ENCODE measurements at regions not wholly inside any gene's neighbourhood (a gene's known extent, or its start where the extent isn't known, plus 50 kb on each side); places are given as distances from the start of the nearest gene placed in this dataset.
"Not testable (repeated sequence)": the region's sequence is repeated elsewhere in the genome, so short reads cannot be mapped to it uniquely, and the experiment has no call there.

- no peak for DNase-seq (ENCODE audit: low read depth)
These were observed 137.2 kb upstream of the ESX1 start for GRCh38 chrX:104391906-104392305.

GRCh38 chrX:104376937-104377336 lies 122.2 kb upstream of the ESX1 start:
- DNase-seq (ENCODE audit: low read depth), result no peak

- no peak for DNase-seq (ENCODE audit: low read depth)
These were observed 117.8 kb upstream of the ESX1 start for GRCh38 chrX:104372547-104372946.

- DNase-seq (ENCODE audit: low read depth), result peak; percentile 25
These were observed 115.4 kb upstream of the ESX1 start for GRCh38 chrX:104370089-104370488.

- DNase-seq (ENCODE audit: low read depth), result not testable (repeated sequence)
These were observed 106.0 kb upstream of the ESX1 start for GRCh38 chrX:104360774-104361173.

GRCh38 chrX:104359124-104359523 lies 104.4 kb upstream of the ESX1 start:
- no peak for DNase-seq (ENCODE audit: low read depth)

- peak; percentile 86 for DNase-seq (ENCODE audit: low read depth)
These were observed 96.5 kb upstream of the ESX1 start for GRCh38 chrX:104351173-104351769.

GRCh38 chrX:104347860-104348259 lies 93.1 kb upstream of the ESX1 start:
- DNase-seq (ENCODE audit: low read depth), result peak; percentile 39

GRCh38 chrX:104343428-104344129 lies 88.8 kb upstream of the ESX1 start:
- peak; percentile 83 for DNase-seq (ENCODE audit: low read depth)

GRCh38 chrX:104342065-104342464 lies 87.3 kb upstream of the ESX1 start:
- no peak for DNase-seq (ENCODE audit: low read depth)

- peak; percentile 84 for DNase-seq (ENCODE audit: low read depth)
These were observed 81.0 kb upstream of the ESX1 start for GRCh38 chrX:104335756-104336155.

GRCh38 chrX:104334971-104335370 lies 80.2 kb upstream of the ESX1 start:
- no peak for DNase-seq (ENCODE audit: low read depth)

GRCh38 chrX:104330966-104331365 lies 76.2 kb upstream of the ESX1 start:
- DNase-seq (ENCODE audit: low read depth), result peak; percentile 86

- DNase-seq (ENCODE audit: low read depth), result no peak
These were observed 75.0 kb upstream of the ESX1 start for GRCh38 chrX:104329731-104330130.

- peak; percentile 53 for DNase-seq (ENCODE audit: low read depth)
These were observed 70.5 kb upstream of the ESX1 start for GRCh38 chrX:104325213-104325585.

- no peak for DNase-seq (ENCODE audit: low read depth)
These were observed 69.9 kb upstream of the ESX1 start for GRCh38 chrX:104324461-104325212.

- DNase-seq (ENCODE audit: low read depth), result no peak
These were observed 64.6 kb upstream of the ESX1 start for GRCh38 chrX:104319346-104319745.

- DNase-seq (ENCODE audit: low read depth), result peak; percentile 72
These were observed 63.7 kb upstream of the ESX1 start for GRCh38 chrX:104318330-104319009.

- DNase-seq (ENCODE audit: low read depth), result no peak
These were observed 62.0 kb upstream of the ESX1 start for GRCh38 chrX:104316739-104317138.

- peak; percentile 86 for DNase-seq (ENCODE audit: low read depth)
These were observed 60.8 kb upstream of the ESX1 start for GRCh38 chrX:104315555-104315954.

GRCh38 chrX:104310657-104311254 lies 56.0 kb upstream of the ESX1 start:
- DNase-seq (ENCODE audit: low read depth), result no peak

- DNase-seq (ENCODE audit: low read depth), result peak; percentile 38
These were observed 55.4 kb upstream of the ESX1 start for GRCh38 chrX:104310090-104310489.
